Activated CD4-positive, CD25-positive, alpha-beta regulatory T cell (primary cell): ENCODE measurements at regions not wholly inside any gene's neighbourhood (a gene's known extent, or its start where the extent isn't known, plus 50 kb on each side); places are given as distances from the start of the nearest gene placed in this dataset.

Experiments
- DNase-seq, 4 experiments: peaks; one replicate each; lab custom pipeline; 2025; lab: John Stamatoyannopoulos, UW

- DNase-seq: no peak
These were observed 65.0 kb upstream of the DISP3 start for GRCh38 chr1:11413986-11414391.

- DNase-seq: no peak
These were observed 63.9 kb upstream of the DISP3 start for GRCh38 chr1:11414926-11415538.

- no peak for DNase-seq
These were observed 61.8 kb upstream of the DISP3 start for GRCh38 chr1:11417162-11417561.

- DNase-seq: no peak
These were observed 60.9 kb upstream of the DISP3 start for GRCh38 chr1:11418056-11418455.

- DNase-seq: no peak
These were observed 57.5 kb upstream of the DISP3 start for GRCh38 chr1:11421443-11421842.

GRCh38 chr1:11422686-11423085 is 56.3 kb upstream of the DISP3 start:
- DNase-seq: no peak

- DNase-seq: no peak
These were observed 52.3 kb upstream of the DISP3 start for GRCh38 chr1:11426617-11427016.

GRCh38 chr1:11428789-11429188 is 50.2 kb upstream of the DISP3 start:
- no peak for DNase-seq
